ENCODE measurements at regions not wholly inside any gene's neighbourhood (a gene's known extent, or its start where the extent isn't known, plus 50 kb on each side); places are given as distances from the start of the nearest gene placed in this dataset.
"Not testable (repeated sequence)": the region's sequence is repeated elsewhere in the genome, so short reads cannot be mapped to it uniquely, and the experiment has no call there.

- no peak for TF ChIP-seq CTCF (IDR thresholded peaks at IDR 0.05; ENCODE audit: extremely low read depth, missing control alignments)
- DNase-seq (ENCODE audit: low spot score): no peak
Measured at GRCh38 chr10:107540981-107541380, 376.5 kb upstream of the SORCS1 start.

- TF ChIP-seq CTCF (IDR thresholded peaks at IDR 0.05; ENCODE audit: extremely low read depth, missing control alignments): no peak
- DNase-seq (ENCODE audit: low spot score): no peak
Measured at GRCh38 chr10:107529350-107529749, 364.8 kb upstream of the SORCS1 start.

GRCh38 chr10:107520348-107520747 is 355.8 kb upstream of the SORCS1 start:
- no peak for TF ChIP-seq CTCF (IDR thresholded peaks at IDR 0.05; ENCODE audit: extremely low read depth, missing control alignments)
- DNase-seq (ENCODE audit: low spot score): no peak

DNA sequence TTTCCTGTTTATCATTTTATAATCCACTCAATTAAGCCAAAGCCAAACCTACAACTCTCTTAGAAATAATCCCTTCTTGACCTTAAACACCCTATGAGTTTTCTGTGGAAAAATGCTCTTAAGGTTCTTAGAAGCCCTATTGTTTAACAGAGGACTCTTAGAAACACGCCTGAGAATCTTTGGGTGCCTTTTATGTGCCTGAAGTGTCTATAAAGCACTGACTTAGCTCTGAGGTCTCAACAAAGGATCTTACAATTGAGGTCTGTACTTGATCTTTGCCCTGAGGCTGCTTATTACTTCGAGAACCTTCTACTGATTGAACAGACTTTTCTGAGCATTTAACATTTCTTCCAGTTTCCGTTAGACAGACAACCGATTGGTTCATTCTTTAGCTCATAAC is 353.3 kb upstream of the SORCS1 start:
- DNase-seq (ENCODE audit: low spot score): no peak
- no peak for TF ChIP-seq CTCF (IDR thresholded peaks at IDR 0.05; ENCODE audit: extremely low read depth, missing control alignments)

DNA sequence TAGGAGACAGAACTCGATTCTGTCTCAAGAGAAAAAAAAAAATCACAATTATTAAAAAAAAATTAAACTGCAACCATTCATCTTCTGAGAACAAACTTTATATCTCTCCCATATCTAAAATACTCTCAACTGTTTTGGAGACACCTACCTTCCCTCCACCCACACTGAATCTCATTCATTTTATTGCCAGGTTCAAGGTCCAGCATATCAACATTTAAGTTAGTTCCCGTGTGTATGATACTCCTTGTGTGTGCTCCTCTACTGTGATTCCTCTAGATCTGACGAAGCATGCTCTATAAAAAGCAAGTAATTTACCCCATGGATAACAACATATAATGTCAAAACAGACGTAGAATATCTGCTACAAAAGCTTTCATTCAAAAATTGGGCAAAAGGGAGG is 351.8 kb upstream of the SORCS1 start:
- DNase-seq (ENCODE audit: low spot score): no peak
- no peak for TF ChIP-seq CTCF (IDR thresholded peaks at IDR 0.05; ENCODE audit: extremely low read depth, missing control alignments)

GRCh38 chr10:107504011-107504410 is 339.5 kb upstream of the SORCS1 start:
- DNase-seq (ENCODE audit: low spot score): not testable (repeated sequence)

- no peak for TF ChIP-seq CTCF (IDR thresholded peaks at IDR 0.05; ENCODE audit: extremely low read depth, missing control alignments)
- DNase-seq (ENCODE audit: low spot score): no peak
Measured at GRCh38 chr10:107502229-107502985, 337.9 kb upstream of the SORCS1 start.

DNA sequence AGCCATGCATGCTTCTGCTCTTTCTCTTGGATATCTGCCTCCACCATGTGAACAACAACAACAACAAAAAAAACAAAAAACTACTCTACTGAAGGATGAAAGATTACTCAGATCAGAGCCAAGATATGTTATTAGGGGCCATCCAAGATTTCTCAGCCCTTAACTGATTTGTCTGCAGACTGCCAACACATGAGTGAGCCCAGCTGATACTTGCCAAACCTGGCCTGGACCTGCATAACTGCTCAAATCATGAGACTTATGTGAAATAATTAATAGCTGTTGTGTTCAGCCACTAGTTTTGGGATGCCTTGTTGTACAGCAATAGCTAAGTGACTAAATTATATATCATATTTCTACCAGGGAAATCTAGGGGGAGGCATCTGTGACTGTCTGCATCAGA is 334.5 kb upstream of the SORCS1 start:
- no peak for TF ChIP-seq CTCF (IDR thresholded peaks at IDR 0.05; ENCODE audit: extremely low read depth, missing control alignments)
- DNase-seq (ENCODE audit: low spot score): no peak

Data from GM20000 (cell line).